Activated T-helper 17 cell treated with anti-CD3 and anti-CD28 coated beads, Interleukin-2, amount 50 U/mL, for 72 hours (primary cell): ENCODE measurements at regions not wholly inside any gene's neighbourhood (a gene's known extent, or its start where the extent isn't known, plus 50 kb on each side); places are given as distances from the start of the nearest gene placed in this dataset.

ENCODE experiments used
- ATAC-seq: fragments of 150-1000 bp; cut with Tn5 transposase; replicated peaks from 2 replicates; pipeline ENCODE4 v1.10.0; 2021; ENCODE audit warnings: mild to moderate bottlenecking, moderate library complexity
- H3K27ac Mint-ChIP-seq: one replicate; pipeline ENCODE4 v1.8.0; 2022; ENCODE audit warnings: mixed read lengths
- H3K27me3 Mint-ChIP-seq: one replicate; pipeline ENCODE4 v1.8.0; 2022; ENCODE audit warnings: mixed read lengths
- H3K36me3 Mint-ChIP-seq: one replicate; pipeline ENCODE4 v1.8.0; 2022; ENCODE audit warnings: low read depth, mild to moderate bottlenecking, mixed read lengths
- H3K4me1 Mint-ChIP-seq: one replicate; pipeline ENCODE4 v1.8.0; 2022; ENCODE audit warnings: mixed read lengths
- H3K4me3 Mint-ChIP-seq: one replicate; pipeline ENCODE4 v1.8.0; 2022; ENCODE audit warnings: mild to moderate bottlenecking, mixed read lengths
- H3K9me3 Mint-ChIP-seq: one replicate; pipeline ENCODE4 v1.8.0; 2022; ENCODE audit warnings: mixed read lengths

DNA sequence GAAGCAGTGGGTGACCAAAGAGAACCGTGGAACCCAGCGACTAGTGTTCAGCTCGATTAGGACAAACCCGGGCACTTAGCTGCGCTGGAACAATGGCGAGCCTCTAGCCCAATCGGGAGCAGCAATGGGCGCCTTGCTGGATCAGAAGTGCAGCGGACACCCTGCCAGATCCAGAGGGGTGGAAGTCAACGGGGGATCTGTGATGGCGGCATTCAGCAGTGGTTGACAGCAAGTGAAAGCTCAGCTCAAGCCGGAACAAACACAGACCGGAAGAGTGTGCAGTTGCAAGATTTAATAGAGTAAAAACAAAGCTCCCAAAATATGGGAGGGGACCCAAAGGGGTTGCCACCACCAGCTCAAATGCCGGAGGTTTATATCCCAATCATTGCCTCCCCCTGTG lies 478.7 kb upstream of the REG3G start:
- Mint-ChIP-seq H3K4me1 (no peaks in the 10 kb centered on the region), H3K27ac (no peak overlapping the region), H3K36me3 (no peaks in the 10 kb centered on the region), H3K27me3 (no peaks in the 10 kb centered on the region), H3K9me3 (peaks cover 34% of the 10 kb centered on the region), H3K4me3 (no peak overlapping the region)
- ATAC-seq, result no peak

DNA sequence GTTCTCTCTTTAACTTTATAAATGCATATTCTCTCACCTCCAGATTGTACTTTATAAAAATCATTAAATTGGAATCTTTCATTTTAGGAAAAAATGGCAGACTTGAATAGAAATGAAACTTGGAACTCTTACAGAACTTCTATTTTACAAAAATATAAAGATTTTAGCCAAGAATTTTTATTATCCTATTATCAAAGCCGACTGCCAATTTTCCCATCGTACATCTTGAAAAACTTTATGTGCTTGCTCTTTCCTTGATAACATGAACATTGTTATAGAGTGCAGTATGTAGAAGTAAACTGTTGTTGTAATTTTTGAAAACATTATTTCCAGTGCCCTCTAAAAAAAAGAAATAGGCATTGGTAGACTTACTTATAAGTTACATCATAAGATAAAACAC lies 475.7 kb upstream of the REG3G start:
- Mint-ChIP-seq H3K9me3 (peaks cover 24% of the 10 kb centered on the region), H3K4me1 (no peaks in the 10 kb centered on the region), H3K4me3 (no peak overlapping the region), H3K27ac (no peak overlapping the region), H3K36me3 (no peaks in the 10 kb centered on the region), H3K27me3 (no peaks in the 10 kb centered on the region)
- ATAC-seq, result no peak

GRCh38 chr2:78553866-78554647 lies 471.4 kb upstream of the REG3G start:
- H3K9me3 Mint-ChIP-seq, result peaks cover 19% of the 10 kb centered on the region
- no peaks in the 10 kb centered on the region for H3K27me3 Mint-ChIP-seq
- H3K36me3 Mint-ChIP-seq, result no peaks in the 10 kb centered on the region
- H3K4me1 Mint-ChIP-seq, result no peaks in the 10 kb centered on the region
- ATAC-seq, result no peak
- no peak overlapping the region for H3K27ac Mint-ChIP-seq
- H3K4me3 Mint-ChIP-seq, result no peak overlapping the region

DNA sequence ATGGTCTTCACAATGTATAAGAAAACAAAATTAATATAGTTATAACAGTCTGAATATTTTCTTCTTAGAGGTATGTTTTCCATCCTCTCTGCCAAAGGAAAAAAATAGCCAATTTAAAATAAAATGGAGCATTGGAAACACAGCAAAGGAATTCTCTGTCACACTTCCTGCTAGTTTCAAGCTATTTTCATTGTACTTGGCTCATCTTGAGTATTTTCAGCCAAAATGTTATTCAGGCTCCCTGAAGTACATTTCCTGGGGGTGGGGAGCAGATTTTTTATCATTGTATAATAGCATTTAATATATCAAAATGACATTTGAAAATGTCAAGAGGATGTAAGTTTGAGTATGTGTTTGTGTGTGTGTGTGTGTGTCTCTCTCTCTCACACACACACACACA lies 463.6 kb upstream of the REG3G start:
- H3K27ac Mint-ChIP-seq, result no peak overlapping the region
- ATAC-seq, result no peak
- no peaks in the 10 kb centered on the region for H3K4me1 Mint-ChIP-seq
- H3K27me3 Mint-ChIP-seq, result no peaks in the 10 kb centered on the region
- H3K9me3 Mint-ChIP-seq, result peaks cover 13% of the 10 kb centered on the region
- H3K4me3 Mint-ChIP-seq, result no peak overlapping the region
- no peaks in the 10 kb centered on the region for H3K36me3 Mint-ChIP-seq

GRCh38 chr2:78564666-78565065 lies 460.8 kb upstream of the REG3G start:
- H3K4me3 Mint-ChIP-seq, result no peak overlapping the region
- ATAC-seq, result no peak
- H3K27me3 Mint-ChIP-seq, result no peaks in the 10 kb centered on the region
- H3K27ac Mint-ChIP-seq, result no peak overlapping the region
- peaks cover 13% of the 10 kb centered on the region for H3K9me3 Mint-ChIP-seq
- no peaks in the 10 kb centered on the region for H3K4me1 Mint-ChIP-seq
- no peaks in the 10 kb centered on the region for H3K36me3 Mint-ChIP-seq

DNA sequence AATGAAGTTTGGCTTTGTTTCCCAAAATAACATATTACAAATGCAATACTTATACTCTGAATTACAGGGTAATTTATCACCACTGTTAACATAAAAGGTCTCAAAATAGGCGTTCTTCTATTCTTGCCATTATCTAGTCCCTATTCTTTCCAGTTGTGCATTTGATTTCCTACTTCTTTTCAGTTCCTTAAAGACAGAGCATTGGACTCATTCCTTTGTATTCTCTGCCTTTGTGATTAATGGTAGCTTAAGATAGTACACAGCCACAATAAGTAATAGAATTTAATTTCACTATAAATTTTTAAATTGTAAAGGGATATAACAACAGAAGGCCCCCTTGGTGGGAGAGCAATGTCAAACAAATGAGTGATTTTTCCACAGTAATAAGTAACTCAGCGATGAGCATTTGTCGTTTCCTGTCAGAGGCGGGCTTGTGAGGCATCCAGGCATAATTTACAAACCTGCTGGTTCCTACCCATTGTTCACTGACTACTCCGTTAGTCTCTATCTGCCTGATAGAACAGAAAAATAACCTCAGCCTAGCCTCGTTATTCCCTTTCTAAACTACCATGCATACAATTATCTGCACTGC lies 456.6 kb upstream of the REG3G start:
- Mint-ChIP-seq H3K9me3 (peaks cover 27% of the 10 kb centered on the region), H3K36me3 (no peaks in the 10 kb centered on the region), H3K4me1 (no peaks in the 10 kb centered on the region), H3K27me3 (no peaks in the 10 kb centered on the region), H3K4me3 (no peak overlapping the region), H3K27ac (no peak overlapping the region)
- ATAC-seq, result no peak

GRCh38 chr2:78576409-78576808 lies 449.1 kb upstream of the REG3G start:
- Mint-ChIP-seq H3K9me3 (peaks cover 3% of the 10 kb centered on the region), H3K27me3 (no peaks in the 10 kb centered on the region), H3K4me3 (no peak overlapping the region), H3K36me3 (no peaks in the 10 kb centered on the region), H3K4me1 (no peaks in the 10 kb centered on the region), H3K27ac (no peak overlapping the region)
- ATAC-seq, result no peak

DNA sequence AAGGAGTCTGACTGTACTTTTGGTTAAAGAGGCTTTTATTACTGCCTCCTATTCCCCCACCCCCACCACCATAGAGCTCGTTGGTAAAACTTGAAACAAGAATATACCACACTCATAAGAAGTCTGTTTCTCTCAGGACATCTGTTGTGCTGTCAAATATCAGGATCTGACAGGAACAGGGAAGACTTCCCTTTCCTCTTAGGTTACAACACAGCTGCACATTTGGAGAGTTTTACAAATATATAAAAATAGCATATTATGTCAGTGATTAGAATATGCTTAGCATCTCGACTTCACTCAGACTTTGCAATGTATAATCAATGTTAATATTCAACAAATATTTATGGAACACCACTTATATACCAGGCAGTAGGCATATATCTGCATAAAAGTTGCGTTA lies 439.6 kb upstream of the REG3G start:
- no peaks in the 10 kb centered on the region for H3K27me3 Mint-ChIP-seq
- H3K9me3 Mint-ChIP-seq, result peaks cover 24% of the 10 kb centered on the region
- no peaks in the 10 kb centered on the region for H3K4me1 Mint-ChIP-seq
- no peak for ATAC-seq
- H3K36me3 Mint-ChIP-seq, result no peaks in the 10 kb centered on the region
- H3K27ac Mint-ChIP-seq, result no peak overlapping the region
- H3K4me3 Mint-ChIP-seq, result no peak overlapping the region

- no peaks in the 10 kb centered on the region for H3K4me1 Mint-ChIP-seq
- no peak overlapping the region for H3K27ac Mint-ChIP-seq
- H3K9me3 Mint-ChIP-seq, result peaks cover 25% of the 10 kb centered on the region
- ATAC-seq, result no peak
- H3K4me3 Mint-ChIP-seq, result no peak overlapping the region
- H3K36me3 Mint-ChIP-seq, result no peaks in the 10 kb centered on the region
- no peaks in the 10 kb centered on the region for H3K27me3 Mint-ChIP-seq
Measured at GRCh38 chr2:78586316-78586715, 439.2 kb upstream of the REG3G start.

DNA sequence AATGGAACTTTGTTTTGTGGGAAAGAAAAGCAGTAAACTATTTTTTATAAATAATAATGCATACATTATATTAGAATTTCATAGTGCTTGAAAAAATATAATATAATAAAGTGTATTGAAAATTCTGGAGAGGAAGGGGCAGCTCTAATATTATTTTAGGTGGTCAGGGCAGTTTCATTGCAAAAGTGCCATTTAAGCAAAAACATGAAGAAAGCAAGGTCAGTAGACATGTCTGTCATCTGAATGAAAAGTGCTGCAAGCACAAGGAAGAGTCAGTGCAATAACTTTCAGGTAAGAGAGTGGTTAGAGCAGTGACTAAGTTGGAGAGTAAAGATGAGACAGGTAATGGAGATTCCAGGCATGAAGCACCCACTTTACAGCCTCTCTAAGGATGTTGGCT lies 435.6 kb upstream of the REG3G start:
- no peak for ATAC-seq
- no peak overlapping the region for H3K27ac Mint-ChIP-seq
- peaks cover 28% of the 10 kb centered on the region for H3K9me3 Mint-ChIP-seq
- no peaks in the 10 kb centered on the region for H3K27me3 Mint-ChIP-seq
- no peaks in the 10 kb centered on the region for H3K36me3 Mint-ChIP-seq
- H3K4me1 Mint-ChIP-seq, result no peaks in the 10 kb centered on the region
- H3K4me3 Mint-ChIP-seq, result no peak overlapping the region

DNA sequence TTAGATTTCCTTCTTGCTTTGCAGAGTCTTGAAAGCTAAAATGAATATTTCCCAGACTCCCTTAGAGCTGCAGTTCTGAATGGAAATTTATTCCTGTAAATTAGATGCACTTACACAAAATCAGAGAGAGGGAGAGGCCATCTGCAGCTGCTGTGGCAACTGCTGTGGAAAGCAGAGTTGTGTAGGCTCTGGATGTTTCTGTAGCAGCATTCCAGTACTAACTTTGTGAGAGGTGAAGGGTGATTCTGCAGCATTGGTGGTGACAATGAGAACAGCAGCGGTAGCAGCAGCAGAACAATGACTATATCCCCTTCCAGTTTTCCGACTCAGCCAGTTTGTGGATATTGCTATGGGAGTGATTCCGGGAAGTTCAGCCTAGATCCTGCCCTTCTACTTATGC lies 433.0 kb upstream of the REG3G start:
- no peak for ATAC-seq
- H3K9me3 Mint-ChIP-seq, result peaks cover 23% of the 10 kb centered on the region

GRCh38 chr2:78601113-78601512 lies 424.4 kb upstream of the REG3G start:
- no peak for ATAC-seq
- no peaks in the 10 kb centered on the region for H3K4me1 Mint-ChIP-seq
- H3K27me3 Mint-ChIP-seq, result no peaks in the 10 kb centered on the region
- no peaks in the 10 kb centered on the region for H3K36me3 Mint-ChIP-seq
- peaks cover 5% of the 10 kb centered on the region for H3K9me3 Mint-ChIP-seq
- H3K27ac Mint-ChIP-seq, result no peak overlapping the region
- H3K4me3 Mint-ChIP-seq, result no peak overlapping the region

More for the DNA sequence above, 433.0 kb upstream of the REG3G start:
- Mint-ChIP-seq H3K4me1 (no peaks in the 10 kb centered on the region), H3K27me3 (no peaks in the 10 kb centered on the region), H3K4me3 (no peak overlapping the region), H3K36me3 (no peaks in the 10 kb centered on the region), H3K27ac (no peak overlapping the region)

GRCh38 chr2:78602862-78603261 lies 422.6 kb upstream of the REG3G start:
- no peaks in the 10 kb centered on the region for H3K27me3 Mint-ChIP-seq
- H3K27ac Mint-ChIP-seq, result no peak overlapping the region
- H3K4me1 Mint-ChIP-seq, result no peaks in the 10 kb centered on the region
- no peak for ATAC-seq
- no peaks in the 10 kb centered on the region for H3K36me3 Mint-ChIP-seq
- H3K9me3 Mint-ChIP-seq, result no peaks in the 10 kb centered on the region
- H3K4me3 Mint-ChIP-seq, result no peak overlapping the region

DNA sequence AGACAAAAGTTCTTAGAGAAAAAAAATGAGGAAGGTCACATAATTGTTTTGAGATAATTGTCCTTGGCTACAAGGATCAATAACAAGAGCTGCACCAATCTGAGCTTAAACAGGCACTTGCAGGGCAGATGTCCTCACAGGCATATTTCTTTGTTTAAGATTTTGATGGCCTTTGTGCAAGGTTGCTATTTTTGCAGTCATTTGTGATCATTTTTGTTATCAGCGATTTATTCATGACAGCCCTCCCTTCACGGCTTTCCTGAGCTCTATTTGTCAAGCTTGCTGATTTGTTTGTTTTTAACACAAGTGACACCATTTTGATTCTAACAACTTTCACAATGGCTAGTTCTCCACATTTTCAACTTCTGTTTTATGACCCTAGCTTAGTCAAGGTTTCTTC lies 418.6 kb upstream of the REG3G start:
- Mint-ChIP-seq H3K36me3 (no peaks in the 10 kb centered on the region), H3K9me3 (peaks cover 14% of the 10 kb centered on the region), H3K27ac (no peak overlapping the region), H3K27me3 (no peaks in the 10 kb centered on the region), H3K4me3 (no peak overlapping the region), H3K4me1 (no peaks in the 10 kb centered on the region)
- no peak for ATAC-seq

DNA sequence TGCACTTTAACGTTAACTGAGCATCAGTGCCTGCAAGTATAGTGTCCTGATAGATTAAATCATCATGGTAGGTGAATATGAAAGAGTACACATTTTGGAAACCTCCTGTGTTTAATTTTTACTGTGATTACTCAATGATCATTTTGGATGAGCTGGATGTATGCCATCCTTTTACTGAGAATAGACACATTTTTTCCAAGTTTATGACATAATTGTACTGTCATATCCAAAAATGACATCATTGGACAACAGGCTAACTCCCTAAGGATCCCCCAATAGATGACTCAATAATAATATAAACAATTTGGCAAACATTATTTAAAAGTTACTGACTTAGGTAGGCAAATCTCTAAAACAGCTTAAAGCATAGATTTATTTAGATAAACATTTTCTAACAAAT lies 410.8 kb upstream of the REG3G start:
- H3K27me3 Mint-ChIP-seq, result no peaks in the 10 kb centered on the region
- no peak overlapping the region for H3K27ac Mint-ChIP-seq
- H3K4me1 Mint-ChIP-seq, result no peaks in the 10 kb centered on the region
- no peak for ATAC-seq
- H3K4me3 Mint-ChIP-seq, result no peak overlapping the region
- H3K36me3 Mint-ChIP-seq, result no peaks in the 10 kb centered on the region
- peaks cover 4% of the 10 kb centered on the region for H3K9me3 Mint-ChIP-seq
